NOMO-1 treated with DMSO at 0.1 percent for 48 hours (cell line): ENCODE measurements at regions not wholly inside any gene's neighbourhood (a gene's known extent, or its start where the extent isn't known, plus 50 kb on each side); places are given as distances from the start of the nearest gene placed in this dataset.
"Not testable (repeated sequence)": the region's sequence is repeated elsewhere in the genome, so short reads cannot be mapped to it uniquely, and the experiment has no call there.

Experiments
- DNase-seq: peaks from one replicate; lab custom pipeline; 2025; ENCODE audit not compliant: unreplicated experiment; lab: John Stamatoyannopoulos, UW

DNA sequence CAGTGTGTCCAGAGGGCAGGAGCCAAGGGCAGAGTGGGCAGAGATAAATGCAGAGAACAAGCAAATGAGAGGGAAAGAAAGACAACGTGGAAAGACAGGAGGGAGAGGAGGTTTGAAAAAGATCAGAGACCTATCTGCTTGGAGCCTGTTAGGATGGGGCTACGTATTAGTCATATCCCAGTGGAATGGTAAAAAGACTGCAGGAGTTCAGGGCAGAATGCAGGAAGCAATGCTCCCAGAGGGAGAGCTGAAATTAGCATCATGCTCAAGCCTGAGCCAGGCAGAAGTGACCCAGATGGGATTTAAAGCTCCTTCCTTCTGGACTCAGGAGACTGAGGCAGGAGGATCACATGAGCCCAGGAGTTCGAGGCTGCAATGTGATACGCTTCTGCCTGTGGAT, 261.3 kb upstream of the CHRM3 start:
- no peak for DNase-seq

DNA sequence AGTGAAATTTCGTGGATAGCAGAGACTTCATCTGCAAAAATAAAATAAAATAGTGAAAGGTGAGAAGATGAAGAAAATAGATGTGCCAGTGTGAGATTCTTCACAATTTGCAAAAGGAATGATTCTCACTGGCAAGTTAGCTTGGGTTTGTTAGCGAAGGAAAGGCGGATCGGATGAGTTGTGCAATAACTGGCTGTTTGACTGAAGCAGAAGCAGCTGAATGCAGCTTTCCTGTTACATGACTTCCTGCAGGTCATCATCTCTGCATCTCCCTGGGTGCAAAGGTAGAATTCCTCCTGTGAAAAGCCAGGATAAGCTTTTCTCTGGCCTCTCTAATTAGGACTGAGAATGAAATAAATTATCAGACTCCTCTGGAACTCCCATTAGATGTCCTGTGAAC, 263.1 kb upstream of the CHRM3 start:
- DNase-seq, result peak; percentile 52

GRCh38 chr1:239112101-239112935, 274.1 kb upstream of the CHRM3 start:
- DNase-seq, result no peak

- no peak for DNase-seq
Measured at GRCh38 chr1:239107676-239108075, 278.7 kb upstream of the CHRM3 start.

- DNase-seq, result not testable (repeated sequence)
Measured at GRCh38 chr1:239106689-239107088, 279.7 kb upstream of the CHRM3 start.

GRCh38 chr1:239098400-239099037, 287.8 kb upstream of the CHRM3 start:
- DNase-seq, result peak; percentile 62

DNA sequence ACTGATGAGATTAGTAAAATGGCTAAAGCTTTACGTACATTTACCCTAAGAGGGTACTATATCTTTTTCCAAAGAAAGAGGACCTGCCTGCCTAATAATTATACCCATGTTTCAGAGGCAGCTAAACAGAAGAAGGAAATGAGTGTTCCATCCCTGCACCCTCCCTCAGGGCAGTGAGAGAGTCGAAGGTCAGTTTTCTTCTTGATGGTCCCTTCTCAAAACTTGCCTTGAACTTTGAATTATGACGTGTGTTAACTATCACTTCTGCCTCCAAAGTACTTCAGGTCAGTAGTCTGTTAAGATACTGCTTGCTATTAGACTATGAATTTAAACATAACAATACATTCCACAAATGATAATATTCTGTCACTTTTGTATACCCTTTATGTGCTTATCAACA, 294.8 kb upstream of the CHRM3 start:
- DNase-seq, result no peak

- no peak for DNase-seq
Measured at GRCh38 chr1:239084459-239085080, 301.8 kb upstream of the CHRM3 start.

DNA sequence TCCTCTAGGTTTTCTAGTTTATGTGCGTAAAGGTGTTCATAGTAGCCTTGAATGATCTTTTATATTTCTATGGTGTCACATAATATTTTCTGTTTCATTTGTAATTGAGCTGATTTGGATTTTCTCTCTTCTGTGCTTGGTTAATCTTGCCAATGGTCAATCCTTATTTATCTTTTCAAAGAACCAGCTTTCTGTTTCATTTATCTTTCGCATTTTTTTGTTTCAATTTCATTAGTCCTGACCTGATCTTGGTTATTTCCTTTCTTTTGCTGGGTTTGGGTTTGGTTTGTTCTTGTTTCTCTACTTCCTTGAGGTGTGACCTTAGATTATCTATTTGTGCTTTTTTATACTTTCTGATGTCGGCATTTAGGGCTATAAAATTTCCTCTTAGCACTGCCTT, 304.4 kb upstream of the CHRM3 start:
- not testable (repeated sequence) for DNase-seq

DNA sequence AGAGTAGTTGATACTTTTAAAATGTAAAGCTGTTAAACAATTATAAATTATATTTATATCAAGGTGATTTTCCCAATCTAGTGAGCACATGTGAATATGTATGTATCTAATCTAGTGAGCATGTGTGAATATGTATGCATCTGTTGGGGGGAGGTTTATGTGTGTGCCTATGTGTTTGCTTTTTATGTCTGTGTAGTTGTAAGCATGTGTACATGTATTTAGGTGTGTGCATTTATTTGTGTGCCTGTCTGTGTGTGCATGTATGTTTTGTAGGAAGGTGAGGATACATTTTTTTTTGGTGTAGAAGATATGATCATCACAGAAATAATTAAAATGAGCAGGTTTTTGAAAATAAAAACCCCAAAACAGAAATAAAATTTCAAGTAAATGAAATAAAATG, 318.9 kb upstream of the CHRM3 start:
- DNase-seq, result no peak

DNA sequence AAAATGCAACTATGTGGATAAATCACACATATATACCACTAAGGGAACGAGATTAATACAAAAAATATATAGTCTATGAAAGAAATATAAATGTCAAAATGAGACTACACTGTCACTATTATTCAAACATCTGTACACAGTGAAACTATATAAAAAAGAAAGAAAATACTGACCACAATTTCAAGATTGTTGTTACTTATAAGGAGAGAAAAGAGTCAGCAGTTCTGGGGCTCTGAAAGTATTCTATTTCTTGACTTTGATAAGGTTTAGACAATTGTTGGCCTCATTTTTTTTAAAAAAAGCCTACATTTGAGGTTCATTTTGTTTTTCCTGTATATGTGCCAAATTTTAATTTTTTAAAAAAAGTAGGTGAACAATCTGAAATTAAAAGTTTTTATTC, 319.3 kb upstream of the CHRM3 start:
- DNase-seq, result no peak

DNA sequence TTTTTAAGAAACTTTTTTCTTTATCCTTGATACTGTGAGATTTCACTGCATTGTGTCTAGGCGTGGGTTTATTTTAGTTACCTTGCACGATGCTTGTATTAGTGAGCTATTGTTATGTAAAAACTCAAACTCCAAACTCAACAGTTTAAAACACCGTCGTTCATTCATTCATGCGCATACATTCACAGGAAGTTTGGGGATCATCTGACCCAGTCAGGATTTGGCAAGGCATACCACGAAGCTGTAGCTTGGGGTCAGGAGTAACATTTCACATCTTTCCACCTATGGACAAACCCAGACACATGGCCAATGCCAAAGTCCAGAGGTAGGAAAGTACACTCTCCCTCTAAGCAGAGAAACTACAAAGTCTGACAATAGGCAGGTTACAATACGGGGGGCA, 324.6 kb upstream of the CHRM3 start:
- no peak for DNase-seq

DNA sequence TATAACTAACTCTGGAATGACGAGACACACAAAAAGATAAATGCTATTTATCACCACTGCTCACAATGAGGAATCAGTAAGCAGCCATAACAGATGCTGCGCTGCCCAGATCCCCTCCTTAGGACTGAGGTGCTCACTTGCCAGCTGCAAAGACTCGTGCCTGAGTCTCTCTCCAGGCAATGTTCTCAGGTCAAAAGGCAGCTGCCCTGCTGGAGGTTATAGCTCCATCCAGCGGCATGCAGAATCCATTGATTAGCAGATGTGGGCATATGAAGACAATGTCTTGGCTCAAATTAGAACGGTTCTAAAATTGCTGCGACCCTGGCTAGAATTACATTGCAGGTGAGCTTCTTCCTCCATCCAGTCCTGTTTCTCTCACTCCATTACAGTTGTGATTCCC, 328.2 kb upstream of the CHRM3 start:
- DNase-seq, result no peak

DNA sequence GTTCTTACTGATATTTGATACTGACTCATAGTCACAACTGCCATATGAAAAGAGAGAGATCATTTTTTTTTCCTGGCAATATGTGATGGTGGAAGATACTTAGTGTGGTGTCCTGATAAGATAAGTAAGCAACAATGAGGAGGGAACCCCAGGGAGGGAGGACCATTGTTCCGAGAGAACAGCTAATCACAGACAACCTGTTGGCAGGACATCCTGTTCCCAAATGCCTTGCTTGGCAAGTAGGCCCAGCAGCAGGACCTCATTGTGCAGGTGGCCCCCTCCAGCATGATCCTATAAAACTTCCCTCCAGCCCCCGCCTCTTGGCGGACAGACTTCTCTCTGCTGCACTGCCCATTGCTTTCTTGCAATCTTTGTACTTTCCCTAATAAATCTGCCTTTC, 329.4 kb upstream of the CHRM3 start:
- DNase-seq, result no peak

DNA sequence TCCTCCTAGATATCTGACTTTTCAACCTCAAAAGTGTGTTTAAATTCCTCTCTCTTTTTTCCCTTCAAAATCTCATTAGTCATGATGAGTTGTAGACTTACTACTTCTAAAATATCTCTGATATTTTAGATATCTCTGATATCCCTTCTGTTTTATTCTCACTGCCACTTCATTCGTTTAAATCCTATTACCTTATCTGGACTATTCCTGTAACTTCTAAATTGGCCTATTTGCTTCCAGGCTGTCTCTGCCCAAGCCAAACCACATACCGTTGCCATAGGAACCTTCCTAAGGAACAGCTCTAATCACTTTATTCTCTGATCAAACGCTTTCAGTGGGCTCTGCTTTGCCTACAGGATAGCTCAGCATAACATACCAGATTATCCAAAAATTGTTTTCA, 333.1 kb upstream of the CHRM3 start:
- no peak for DNase-seq

GRCh38 chr1:239049571-239049970, 336.8 kb upstream of the CHRM3 start:
- no peak for DNase-seq

- DNase-seq, result no peak
Measured at GRCh38 chr1:239044829-239045228, 341.5 kb upstream of the CHRM3 start.

DNA sequence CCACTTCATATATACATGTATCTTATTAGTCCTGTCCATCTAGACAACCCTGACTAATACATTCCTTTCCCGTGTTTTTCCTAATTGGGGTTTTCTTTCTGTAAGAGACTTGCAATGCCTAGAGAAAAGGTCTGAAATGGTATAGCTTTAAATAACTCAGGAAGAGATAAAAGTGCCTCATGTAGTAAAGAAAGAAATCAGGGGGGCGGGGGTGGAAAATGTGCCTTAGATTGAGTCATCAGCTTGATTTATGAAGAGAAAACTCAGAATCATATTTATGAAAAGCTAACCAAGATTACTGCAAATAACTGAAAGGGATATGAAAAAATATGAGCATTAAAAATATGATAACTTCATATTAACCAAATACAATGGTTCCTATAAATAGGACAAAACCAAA, 345.8 kb upstream of the CHRM3 start:
- DNase-seq, result no peak

GRCh38 chr1:239031310-239031709, 355.1 kb upstream of the CHRM3 start:
- DNase-seq, result no peak

DNA sequence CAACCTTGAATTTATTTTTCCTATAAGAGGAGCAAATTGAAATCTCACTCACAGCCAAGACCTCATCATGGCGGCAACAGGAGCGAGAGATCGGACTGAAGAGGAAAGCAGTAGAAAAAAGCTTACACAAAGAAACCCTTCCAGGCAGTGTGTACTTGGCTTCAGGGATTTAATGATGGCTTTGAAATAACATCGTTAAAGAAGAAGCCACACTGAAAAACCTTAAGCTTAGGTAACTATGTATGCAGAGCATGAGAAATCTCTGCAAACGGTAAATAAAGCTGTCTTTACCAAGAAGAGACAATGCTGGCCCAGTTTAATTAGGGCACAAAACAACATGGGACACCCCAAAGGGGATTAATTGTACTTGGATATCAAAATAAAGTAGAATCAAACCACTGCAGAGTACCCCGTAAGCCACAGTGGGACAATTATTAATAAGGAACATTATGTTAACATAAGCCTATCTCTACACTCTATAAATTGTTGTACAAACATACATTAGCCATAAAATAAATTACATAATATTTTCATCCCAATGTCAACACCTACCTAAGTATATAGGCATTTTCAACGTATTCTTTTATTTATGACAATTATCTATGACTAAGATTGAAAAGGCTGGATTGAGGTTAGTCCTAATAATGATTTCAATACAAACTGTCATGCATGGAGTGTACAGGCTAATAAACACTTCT, 360.2 kb upstream of the CHRM3 start:
- DNase-seq, result no peak

GRCh38 chr1:239025223-239025622, 361.1 kb upstream of the CHRM3 start:
- DNase-seq, result peak; percentile 98
